Aorta (tissue), 5 donors: ENCODE measurements at regions not wholly inside any gene's neighbourhood (a gene's known extent, or its start where the extent isn't known, plus 50 kb on each side); places are given as distances from the start of the nearest gene placed in this dataset.
A peak's percentile ranks its signal among the peaks of the same experiment; 100 is the strongest.

Experiments
- ATAC-seq: fragments of 200-7000 bp; cut with Tn5 transposase; one replicate; pipeline ENCODE4 v1.9.1; 2022; ENCODE audit warnings: moderate library complexity; ENCODE audit not compliant: low FRiP score
- DNase-seq, 2 donors: peaks; one replicate each; pipeline ENCODE4 v3.0.0-alpha.2; 2020
- H3K27ac ChIP-seq, 2 donors: one replicate each; pipeline ENCODE4 v1.5.1; 2013; ENCODE audit warnings: low read length in 2 of 2, mild to moderate bottlenecking in 2 of 2, moderate library complexity in 2 of 2, control low read depth in 1 of 2, inconsistent platforms in 1 of 2, low read depth in 1 of 2
- H3K27me3 ChIP-seq, 2 donors: one replicate each; pipeline ENCODE4 v1.6.1; 2013; ENCODE audit warnings: control low read depth in 1 of 2, low read length in 1 of 2, mild to moderate bottlenecking in 1 of 2, moderate library complexity in 1 of 2; ENCODE audit not compliant: insufficient read depth in 2 of 2, control insufficient read depth in 1 of 2
- H3K36me3 ChIP-seq, 2 donors: one replicate each; pipeline ENCODE4 v1.6.1; 2013; ENCODE audit warnings: control low read depth in 1 of 2, low read length in 1 of 2, mild to moderate bottlenecking in 1 of 2; ENCODE audit not compliant: insufficient read depth in 2 of 2, control insufficient read depth in 1 of 2
- H3K4me1 ChIP-seq, 2 donors: one replicate each; pipeline ENCODE4 v1.6.1; 2013; ENCODE audit warnings: low read length in 2 of 2, control low read depth in 1 of 2, mild to moderate bottlenecking in 1 of 2, moderate library complexity in 1 of 2; ENCODE audit not compliant: insufficient read depth in 2 of 2, control insufficient read depth in 1 of 2
- H3K4me3 ChIP-seq, 2 donors: one replicate each; pipeline ENCODE4 v1.5.1; 2013; ENCODE audit warnings: low read length in 2 of 2, control low read depth in 1 of 2, mild to moderate bottlenecking in 1 of 2
- H3K9me3 ChIP-seq: one replicate; pipeline ENCODE4 v1.6.1; 2013; ENCODE audit warnings: mild to moderate bottlenecking, low read length; ENCODE audit not compliant: control insufficient read depth
- WGBS, 2 donors: extraction: QIAGEN DNeasy Blood & Tissue Kit; methylation state at CpG; one replicate each; pipeline ENCODE4 v1.1.7; 2013; 5-methylcytosine and 5-hydroxymethylcytosine counted together
- intact Hi-C, 2 donors: fragments of 100-400 bp; cut with DNase I; formaldehyde crosslinking; loops; one replicate each; pipeline versions ENCODE4 v1.14.2 to v1.15.0; 2022
- donor health status: healthy with polysubstance abuse.
- donor health status: Bipolar disorder and iron deficiency.
- donor health status: DM: no; HTN: no; CAD: no.
- donor health status: DM: no; HTN: no; CAD: no.
- donor health status: DM: yes; HTN: yes; CAD: no.

DNA sequence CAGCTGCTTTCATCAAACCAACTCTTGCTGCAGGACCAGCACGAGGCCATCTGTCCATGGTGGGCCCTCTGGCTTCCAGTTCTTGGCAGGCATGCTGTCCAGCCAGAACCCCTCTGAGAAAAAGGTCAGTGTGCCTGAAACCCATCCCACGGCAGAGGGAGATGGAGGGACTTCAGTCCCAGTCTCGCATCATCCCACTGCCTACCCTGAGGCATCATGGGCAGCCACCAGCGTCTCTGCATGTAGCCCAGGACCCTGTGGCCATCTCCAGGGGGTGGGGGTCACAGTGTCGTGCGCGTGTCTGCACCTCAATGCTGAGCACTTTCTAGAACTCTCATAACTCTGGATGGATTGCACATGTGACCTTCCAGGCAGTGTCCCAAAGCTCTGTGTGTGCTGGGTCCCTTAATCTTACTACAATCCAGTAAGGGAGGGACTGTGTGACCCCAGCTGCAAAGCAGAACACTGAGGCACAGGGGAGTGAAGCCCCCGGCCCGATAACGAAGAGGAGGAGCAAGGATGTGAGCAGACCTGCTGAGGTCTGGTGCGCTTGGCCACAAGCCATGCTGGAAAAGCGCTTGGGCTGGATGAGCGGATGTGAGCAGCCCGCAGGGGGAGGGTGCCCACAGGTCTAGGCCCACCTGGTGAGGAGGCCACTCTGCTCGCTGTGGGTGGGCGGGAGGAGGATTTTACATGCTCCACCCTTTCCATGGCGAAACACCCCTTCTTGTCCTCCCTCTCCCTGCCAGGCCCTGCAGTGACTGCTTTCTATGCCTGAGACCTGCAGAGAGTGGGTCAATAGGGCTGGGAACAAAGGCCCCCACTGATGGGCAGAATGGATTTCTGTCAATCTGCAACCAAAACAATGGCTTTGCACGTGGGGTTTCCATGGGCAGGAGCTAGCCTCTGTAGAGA is 1401.0 kb downstream of the BRD1 start:
- WGBS, 2 donors, result 78 to 79% methylated on average over 18 of the region's 18 CpGs
- Histone ChIP-seq H3K27me3 (no peaks in the 10 kb centered on the region), H3K9me3 (no peaks in the 10 kb centered on the region), H3K4me1 (no peaks in the 10 kb centered on the region), H3K27ac (no peak overlapping the region), H3K4me3 (no peak overlapping the region), H3K36me3 (no peaks in the 10 kb centered on the region)
- ATAC-seq, result no peak
- intact Hi-C loops, result no loop called here
- peak; percentile 22 to 51 for DNase-seq

DNA sequence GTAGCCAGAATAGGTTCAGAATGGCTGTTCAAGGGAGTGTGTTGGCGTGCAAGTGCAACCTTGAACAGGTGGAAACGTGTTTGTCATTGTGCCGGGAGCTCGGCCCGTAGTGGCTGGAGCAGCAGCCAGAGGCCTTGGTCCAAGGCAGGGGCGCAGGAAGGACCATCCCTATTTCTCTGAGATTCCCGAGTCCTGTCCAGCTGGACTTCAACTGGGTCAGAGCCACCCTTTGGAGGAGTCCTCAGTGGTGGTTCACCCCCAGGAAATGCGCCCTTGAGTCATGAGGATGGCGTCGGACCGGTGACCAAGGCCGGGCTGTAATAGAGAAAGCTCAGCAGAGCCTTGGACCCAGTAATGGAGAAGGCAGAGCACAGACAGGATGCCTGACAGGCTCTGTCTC is 1402.0 kb downstream of the BRD1 start:
- Histone ChIP-seq H3K27ac (no peak overlapping the region), H3K4me3 (no peak overlapping the region), H3K4me1 (no peaks in the 10 kb centered on the region), H3K9me3 (no peaks in the 10 kb centered on the region), H3K36me3 (no peaks in the 10 kb centered on the region), H3K27me3 (no peaks in the 10 kb centered on the region)
- intact Hi-C loops, result no loop called here
- DNase-seq, result peak in 1 of 2 donors; percentile 13
- no peak for ATAC-seq
- WGBS, 2 donors, result 91 to 96% methylated on average over 12 of the region's 12 CpGs

DNA sequence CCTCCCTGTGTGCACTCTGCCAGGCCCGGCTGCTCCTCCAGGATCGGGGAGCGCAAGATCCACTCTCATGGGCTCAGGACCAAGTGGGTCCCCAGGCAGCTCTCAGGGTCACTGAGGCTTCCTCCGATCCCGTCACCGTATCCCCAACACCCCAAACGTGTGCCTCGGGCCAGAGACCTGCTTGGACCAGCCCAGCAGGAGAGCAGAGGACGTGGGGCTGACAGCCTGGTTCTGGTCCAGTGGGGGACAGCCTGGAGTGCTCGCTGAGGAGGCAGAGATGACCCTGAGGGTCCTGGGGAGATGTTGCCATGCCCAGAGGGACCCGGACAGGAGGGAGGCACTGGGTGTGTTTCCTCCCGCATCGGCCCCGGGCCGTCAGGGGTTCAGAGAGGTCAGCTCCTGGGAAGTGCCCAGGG is 1402.6 kb downstream of the BRD1 start:
- H3K4me3 ChIP-seq, result no peak overlapping the region
- DNase-seq (peak; percentile 18 to 55), ATAC-seq (no peak)
- no peaks in the 10 kb centered on the region for H3K4me1 ChIP-seq
- intact Hi-C loops, result no loop called here
- no peaks in the 10 kb centered on the region for H3K9me3 ChIP-seq
- no peaks in the 10 kb centered on the region for H3K27me3 ChIP-seq
- H3K27ac ChIP-seq, result no peak overlapping the region
- 89 to 91% methylated on average over 15 of the region's 15 CpGs for WGBS, 2 donors
- H3K36me3 ChIP-seq, result no peaks in the 10 kb centered on the region

DNA sequence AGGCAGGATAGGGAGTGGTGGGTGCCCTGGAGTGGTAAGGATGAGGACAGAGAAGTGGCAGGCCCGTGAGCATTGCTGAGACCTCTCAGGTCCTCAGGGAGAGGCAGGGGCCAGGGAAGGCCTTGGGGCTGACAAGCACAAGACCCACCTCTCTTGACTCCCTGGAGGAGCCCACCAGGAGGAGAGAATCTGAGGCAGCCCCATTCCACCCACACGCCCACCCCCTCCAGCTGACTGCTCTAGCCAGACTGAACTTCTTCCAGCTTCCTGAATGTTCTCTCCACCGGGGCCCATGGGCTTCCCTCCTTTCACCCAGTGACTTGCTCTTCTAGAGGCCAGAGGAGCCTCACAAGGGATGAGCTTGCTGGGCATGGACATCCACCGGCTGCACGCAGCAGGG is 1403.0 kb downstream of the BRD1 start:
- ATAC-seq (no peak), DNase-seq (no peak)
- no peak overlapping the region for H3K4me3 ChIP-seq
- H3K4me1 ChIP-seq, result no peaks in the 10 kb centered on the region
- H3K27ac ChIP-seq, result no peak overlapping the region
- no peaks in the 10 kb centered on the region for H3K27me3 ChIP-seq
- no peaks in the 10 kb centered on the region for H3K9me3 ChIP-seq
- intact Hi-C loops, result no loop called here
- 65 to 76% methylated on average over 5 of the region's 5 CpGs for WGBS, 2 donors
- H3K36me3 ChIP-seq, result no peaks in the 10 kb centered on the region

DNA sequence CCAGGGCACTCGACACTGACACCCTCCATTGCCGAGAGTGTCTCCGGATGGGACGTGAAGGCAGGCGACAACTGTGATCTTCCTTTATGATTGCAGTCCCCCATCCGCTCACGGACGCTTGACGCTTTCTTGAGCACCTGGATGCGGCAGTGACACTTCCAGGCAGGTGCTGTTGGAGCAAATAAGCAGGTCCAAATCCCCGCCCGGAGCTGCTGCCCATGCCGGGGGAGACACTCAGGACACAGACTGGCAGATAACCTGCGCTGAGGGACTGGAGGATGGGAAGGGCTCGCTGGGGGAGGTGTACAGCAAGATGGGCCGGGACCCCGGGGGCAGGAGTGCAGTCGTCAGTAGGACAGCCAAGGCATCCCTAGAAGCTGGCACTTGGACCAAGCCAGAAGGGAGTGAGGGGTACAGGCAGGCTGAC is 1403.5 kb downstream of the BRD1 start:
- ATAC-seq, result no peak
- no peaks in the 10 kb centered on the region for H3K27me3 ChIP-seq

DNA sequence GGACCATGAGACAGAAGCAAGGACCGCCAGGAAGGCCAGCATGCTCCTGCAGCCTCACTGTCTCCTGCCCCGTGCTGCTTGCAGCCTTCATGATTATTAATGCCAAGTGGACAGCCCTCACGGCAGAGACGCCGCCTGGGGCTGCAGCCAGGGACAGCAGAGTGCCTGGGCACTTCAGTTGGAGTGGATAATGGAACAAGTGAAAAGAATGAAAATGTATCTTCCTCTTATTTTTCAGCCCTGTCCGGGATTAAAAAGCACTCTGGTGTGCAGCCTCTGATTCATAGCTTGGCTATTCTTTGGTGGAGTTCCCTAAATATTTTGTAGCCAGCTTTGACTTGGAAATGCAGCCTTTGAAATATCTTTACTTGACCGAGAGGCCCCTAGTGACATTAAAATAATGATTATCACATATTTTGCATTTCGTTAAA is 1404.2 kb downstream of the BRD1 start:
- 25 to 37% methylated on average over 8 of the region's 8 CpGs for WGBS, 2 donors
- no peak overlapping the region for H3K4me3 ChIP-seq
- ATAC-seq (no peak), DNase-seq (no peak)
- no peaks in the 10 kb centered on the region for H3K27me3 ChIP-seq
- no peaks in the 10 kb centered on the region for H3K4me1 ChIP-seq
- intact Hi-C loops, result no loop called here
- H3K36me3 ChIP-seq, result no peaks in the 10 kb centered on the region
- no peaks in the 10 kb centered on the region for H3K9me3 ChIP-seq
- H3K27ac ChIP-seq, result no peak overlapping the region

More for the DNA sequence above, 1403.5 kb downstream of the BRD1 start:
- Histone ChIP-seq H3K9me3 (no peaks in the 10 kb centered on the region), H3K27ac (no peak overlapping the region), H3K4me3 (no peak overlapping the region), H3K36me3 (no peaks in the 10 kb centered on the region), H3K4me1 (no peaks in the 10 kb centered on the region)
- intact Hi-C loops, result no loop called here
- DNase-seq, result peak; percentile 21 to 55
- 88 to 89% methylated on average over 18 of the region's 18 CpGs for WGBS, 2 donors

DNA sequence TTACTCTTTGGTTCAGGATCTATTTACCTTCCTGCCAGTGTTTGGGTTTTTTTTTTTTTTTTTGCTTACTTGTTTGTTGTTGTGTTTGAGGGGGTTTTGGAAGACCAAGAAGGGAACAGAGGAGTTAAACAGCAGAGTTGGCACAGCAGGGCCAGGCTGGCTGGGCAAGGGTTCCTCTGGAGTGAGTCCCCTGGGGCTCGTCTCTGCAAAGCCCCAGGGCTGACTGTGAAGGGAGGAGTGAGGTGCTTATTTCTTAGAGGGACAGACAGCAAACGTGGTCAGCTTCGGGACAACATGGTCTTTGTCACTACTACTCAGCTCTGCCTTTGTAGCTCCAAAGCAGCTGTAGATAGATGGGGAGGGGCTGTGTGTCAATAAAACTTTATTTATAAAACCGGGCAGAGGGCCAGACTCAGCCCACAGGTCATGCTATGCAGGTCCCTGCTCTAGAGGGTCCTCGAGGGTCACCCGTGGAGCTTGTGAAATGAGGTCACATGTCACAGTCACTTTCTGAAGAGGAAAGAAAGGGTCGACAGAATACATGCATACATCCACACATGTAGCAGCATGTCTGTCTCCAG is 1404.7 kb downstream of the BRD1 start:
- intact Hi-C loops, result no loop called here

DNA sequence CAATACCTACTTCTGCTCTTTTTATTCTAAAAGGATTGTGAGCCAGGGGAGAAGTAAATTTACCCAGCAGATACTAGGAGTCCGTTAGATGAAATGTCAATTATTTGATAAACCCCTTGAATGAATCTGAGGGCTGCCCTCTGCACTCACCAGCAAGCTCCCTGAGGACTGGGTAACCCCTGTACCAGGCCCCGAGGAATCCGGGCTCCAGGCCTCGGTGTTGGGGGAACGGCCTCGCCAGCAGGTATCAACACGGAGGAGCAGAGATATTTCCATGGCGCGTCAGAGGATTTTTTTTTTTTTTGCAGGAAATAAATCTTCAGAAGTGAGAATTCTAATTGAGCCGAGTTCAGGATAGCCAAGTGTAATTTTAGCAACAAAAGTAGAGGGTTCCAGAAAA is 1408.8 kb downstream of the BRD1 start:
- ATAC-seq (no peak), DNase-seq (peak in 1 of 2 donors; percentile 39)
- Histone ChIP-seq H3K36me3 (no peaks in the 10 kb centered on the region), H3K27me3 (no peaks in the 10 kb centered on the region), H3K4me1 (no peaks in the 10 kb centered on the region), H3K27ac (no peak overlapping the region), H3K4me3 (no peak overlapping the region), H3K9me3 (no peaks in the 10 kb centered on the region)
- intact Hi-C loops, result no loop called here
- WGBS, 2 donors, result 78 to 84% methylated on average over 10 of the region's 10 CpGs

More for the DNA sequence above, 1404.7 kb downstream of the BRD1 start:
- Histone ChIP-seq H3K27me3 (no peaks in the 10 kb centered on the region), H3K36me3 (no peaks in the 10 kb centered on the region), H3K4me3 (no peak overlapping the region), H3K9me3 (no peaks in the 10 kb centered on the region), H3K4me1 (no peaks in the 10 kb centered on the region), H3K27ac (no peak overlapping the region)
- WGBS, 2 donors, result 52 to 53% methylated on average over 7 of the region's 7 CpGs
- ATAC-seq (no peak), DNase-seq (peak in 1 of 2 donors; percentile 41)
